IMR-90 (cell line): ENCODE measurements at regions not wholly inside any gene's neighbourhood (a gene's known extent, or its start where the extent isn't known, plus 50 kb on each side); places are given as distances from the start of the nearest gene placed in this dataset.
"Not testable (repeated sequence)": the region's sequence is repeated elsewhere in the genome, so short reads cannot be mapped to it uniquely, and the experiment has no call there.

ENCODE experiments used
- ATAC-seq: fragments of 200-7000 bp; cut with Tn5 transposase; 2 replicates; pipeline ENCODE4 v1.9.1; 2020; ENCODE audit warnings: low read depth, mild to moderate bottlenecking, moderate library complexity
- BruUV-seq: library from RNA; stranded (reverse); fragments of 400-500 nt; replicated peaks from 2 replicates; lab custom pipeline; 2021; lab: Mats Ljungman, UMichigan
- CTCF ChIA-PET: fragments of 300-600 bp; formaldehyde crosslinking; extraction: SDS; loops from one replicate; lab custom pipeline; 2021; ENCODE audit warnings: antibody characterized with exemption; lab: Yijun Ruan, JAX
- POLR2A ChIA-PET: fragments of 300-600 bp; sonication (Branson Sonifier 250); formaldehyde crosslinking; loops from one replicate; lab custom pipeline; 2022; ENCODE audit warnings: antibody characterized with exemption; ENCODE audit not compliant: unreplicated experiment; lab: Charles Lee
- DNase-seq: peaks from one replicate; pipeline ENCODE4 v3.0.0; 2013
- H2AFZ ChIP-seq: replicated peaks from 2 replicates; pipeline ENCODE3; 2013; ENCODE audit warnings: low read length, mild to moderate bottlenecking; ENCODE audit not compliant: poor library complexity
- H2AK5ac ChIP-seq: 2 replicates; pipeline ENCODE4 v1.6.1; 2013; ENCODE audit warnings: low read depth, low read length, inconsistent platforms
- H2AK9ac ChIP-seq: replicated peaks from 2 replicates; pipeline ENCODE3; 2013; ENCODE audit warnings: mild to moderate bottlenecking, low read depth, low read length, moderate library complexity; ENCODE audit not compliant: poor library complexity
- H2BK120ac ChIP-seq: 2 replicates; pipeline ENCODE4 v1.6.1; 2013; ENCODE audit warnings: low read depth, low read length, inconsistent platforms
- H2BK15ac ChIP-seq: 3 replicates; pipeline ENCODE4 v1.6.1; 2013; ENCODE audit warnings: low read depth, low read length, inconsistent platforms
- H2BK20ac ChIP-seq: 2 replicates; pipeline ENCODE4 v1.6.1; 2013; ENCODE audit warnings: low read depth, mild to moderate bottlenecking, inconsistent platforms, low read length, moderate library complexity
- H2BK5ac ChIP-seq: 2 replicates; pipeline ENCODE4 v1.6.1; 2013; ENCODE audit warnings: mild to moderate bottlenecking, low read depth, low read length, inconsistent platforms; ENCODE audit not compliant: poor library complexity, severe bottlenecking
- H3K14ac ChIP-seq: replicated peaks from 2 replicates; pipeline ENCODE4 v1.6.1; 2013; ENCODE audit warnings: low read depth, low read length, inconsistent platforms
- H3K18ac ChIP-seq: 2 replicates; pipeline ENCODE4 v1.6.1; 2013; ENCODE audit warnings: low read depth, low read length, control low read depth
- H3K23ac ChIP-seq: 2 replicates; pipeline ENCODE4 v1.6.1; 2013; ENCODE audit warnings: low read depth, low read length, inconsistent platforms
- H3K27ac ChIP-seq: 2 replicates; pipeline ENCODE4 v1.5.1; 2013; ENCODE audit warnings: mild to moderate bottlenecking, control low read depth, low read length; ENCODE audit not compliant: insufficient read depth
- H3K27me3 ChIP-seq: 2 replicates; pipeline ENCODE4 v1.6.1; 2013; ENCODE audit warnings: low read length; ENCODE audit not compliant: control insufficient read depth, insufficient read depth
- H3K36me3 ChIP-seq: 2 replicates; pipeline ENCODE4 v1.6.1; 2013; ENCODE audit warnings: low read length, mixed read lengths; ENCODE audit not compliant: control insufficient read depth, insufficient read depth
- H3K4ac ChIP-seq: 2 replicates; pipeline ENCODE4 v1.6.1; 2013; ENCODE audit warnings: low read depth, low read length, inconsistent platforms
- H3K4me1 ChIP-seq: 2 replicates; pipeline ENCODE4 v1.6.1; 2013; ENCODE audit warnings: low read length, mixed read lengths; ENCODE audit not compliant: control insufficient read depth, insufficient read depth
- H3K4me2 ChIP-seq: 2 replicates; pipeline ENCODE4 v1.6.1; 2013; ENCODE audit warnings: low read depth, mild to moderate bottlenecking, control low read depth, low read length, moderate library complexity
- H3K4me3 ChIP-seq: 2 replicates; pipeline ENCODE4 v1.5.1; 2013; ENCODE audit warnings: low read depth, mild to moderate bottlenecking, control low read depth, low read length, moderate library complexity; ENCODE audit not compliant: insufficient read depth
- H3K56ac ChIP-seq: 2 replicates; pipeline ENCODE4 v1.6.1; 2013; ENCODE audit warnings: low read length, inconsistent platforms; ENCODE audit not compliant: insufficient read depth; ENCODE audit errors: extremely low read depth
- H3K79me1 ChIP-seq, 2 experiments: 2 replicates each; pipeline ENCODE4 v1.6.1; 2013; ENCODE audit warnings: low read length in 2 of 2, inconsistent platforms in 1 of 2, low read depth in 1 of 2
- H3K9ac ChIP-seq: 2 replicates; pipeline ENCODE4 v1.6.1; 2013; ENCODE audit warnings: low read depth, low read length, control low read depth
- H3K9me1 ChIP-seq: 2 replicates; pipeline ENCODE4 v1.6.1; 2013; ENCODE audit warnings: low read length, inconsistent platforms; ENCODE audit not compliant: insufficient read depth
- H3K9me3 ChIP-seq: 2 replicates; pipeline ENCODE4 v1.6.1; 2013; ENCODE audit warnings: low read length; ENCODE audit not compliant: control insufficient read depth, insufficient read depth
- H4K20me1 ChIP-seq: 2 replicates; pipeline ENCODE4 v1.6.1; 2013; ENCODE audit warnings: low read length, inconsistent platforms; ENCODE audit not compliant: insufficient read depth
- H4K5ac ChIP-seq: 2 replicates; pipeline ENCODE4 v1.6.1; 2013; ENCODE audit warnings: mild to moderate bottlenecking, low read depth, low read length, control low read depth
- H4K8ac ChIP-seq, 2 experiments: 2 replicates each; pipeline ENCODE4 v1.6.1; 2013; ENCODE audit warnings: low read depth in 2 of 2, low read length in 2 of 2, control low read depth in 1 of 2, inconsistent platforms in 1 of 2
- H4K91ac ChIP-seq: 2 replicates; pipeline ENCODE4 v1.6.1; 2013; ENCODE audit warnings: low read depth, low read length, inconsistent platforms; ENCODE audit not compliant: insufficient read depth
- BHLHE40 ChIP-seq: fragments of 150-350 bp; IDR thresholded peaks from 2 replicates; pipeline ENCODE4 v1.6.1; 2016; ENCODE audit warnings: mild to moderate bottlenecking, low read depth, low read length
- CEBPB ChIP-seq: IDR thresholded peaks from 2 replicates; pipeline ENCODE4 v1.6.1; 2012; ENCODE audit warnings: low read depth, low read length, improper control_type of control experiment
- CHD1 ChIP-seq: IDR thresholded peaks from 2 replicates; pipeline ENCODE4 v1.6.1; 2012; ENCODE audit warnings: low read depth, low read length, improper control_type of control experiment
- MAFK ChIP-seq: IDR thresholded peaks from 2 replicates; pipeline ENCODE4 v1.6.1; 2012; ENCODE audit warnings: low read depth, low read length, improper control_type of control experiment
- MXI1 ChIP-seq: IDR thresholded peaks from 2 replicates; pipeline ENCODE4 v1.6.1; 2012; ENCODE audit warnings: low read depth, mild to moderate bottlenecking, low read length, moderate library complexity, borderline replicate concordance
- WGBS, 2 experiments: methylation state at CpG; one replicate each; pipeline versions ENCODE4 v1.1.5 to v1.1.7; 2013; ENCODE audit warnings: missing lambda C conversion rate in 2 of 2; ENCODE audit not compliant: insufficient read length in 1 of 2; ENCODE audit errors: extremely low coverage in 2 of 2; 5-methylcytosine and 5-hydroxymethylcytosine counted together
- dilution Hi-C: fragments of 300-500 bp; cut with HindIII; formaldehyde crosslinking; loops from one replicate; pipeline ENCODE4 v1.14.3; 2018; ENCODE audit warnings: low sequenced_read_pairs; ENCODE audit not compliant: unreplicated experiment
- in situ Hi-C: fragments of 300-500 bp; cut with MboI; formaldehyde crosslinking; loops from 3 replicates; pipeline ENCODE4 v1.14.3; 2019; ENCODE audit warnings: low sequenced_read_pairs, inconsistent platforms, mixed read lengths
- intact Hi-C: fragments of 100-400 bp; cut with micrococcal nuclease; formaldehyde crosslinking; loops from 2 replicates; pipeline ENCODE4 v1.10.0; 2022

GRCh38 chr22:27075891-27076290 is 418.5 kb downstream of the MIAT start:
- H3K9me1 ChIP-seq: no peaks in the 10 kb centered on the region
- no peaks in the 10 kb centered on the region for H3K4me1 ChIP-seq
- H3K56ac ChIP-seq: no peak overlapping the region
- H4K8ac ChIP-seq: no peak overlapping the region
- H3K9ac ChIP-seq: no peak overlapping the region
- WGBS, 2 experiments: 29% methylated on average over 5 of the region's 7 CpGs; no CpG with 5 or more reads in 1 of the 2 experiments
- H3K23ac ChIP-seq: no peak overlapping the region
- H3K27me3 ChIP-seq: peaks cover 29% of the 10 kb centered on the region
- no peaks in the 10 kb centered on the region for H3K36me3 ChIP-seq
- BruUV-seq: no TSS peak
- no peak overlapping the region for H2AK5ac ChIP-seq
- no peak overlapping the region for H3K4me2 ChIP-seq
- no peak overlapping the region for H3K18ac ChIP-seq
- no peak overlapping the region for H2BK20ac ChIP-seq
- no peak overlapping the region for H4K91ac ChIP-seq
- ATAC-seq (no peak), DNase-seq (no peak)
- no peak overlapping the region for H3K14ac ChIP-seq
- CTCF ChIA-PET: no interaction called here
- in situ Hi-C loops (no loop called here), dilution Hi-C loops (no loop called here), intact Hi-C loops (no loop called here)
- POLR2A ChIA-PET: no interaction called here
- TF ChIP-seq MXI1: no peak
- no peak for TF ChIP-seq CHD1
- TF ChIP-seq MAFK: no peak
- no peak for TF ChIP-seq CEBPB
- no peak for TF ChIP-seq BHLHE40
- no peak overlapping the region for H3K4me3 ChIP-seq
- no peak overlapping the region for H2BK120ac ChIP-seq
- H4K20me1 ChIP-seq: no peaks in the 10 kb centered on the region
- H2AK9ac ChIP-seq: no peak overlapping the region
- H2BK5ac ChIP-seq: no peak overlapping the region
- no peaks in the 10 kb centered on the region for H3K9me3 ChIP-seq
- no peak overlapping the region for H3K4ac ChIP-seq
- H3K27ac ChIP-seq: no peak overlapping the region
- no peak overlapping the region for H4K5ac ChIP-seq
- H3K79me1 ChIP-seq: no peaks in the 10 kb centered on the region
- no peak overlapping the region for H2AFZ ChIP-seq
- H2BK15ac ChIP-seq: no peak overlapping the region

- in situ Hi-C loops: not testable (repeated sequence)
Observed at GRCh38 chr22:27078064-27078463, 420.7 kb downstream of the MIAT start.

More at GRCh38 chr22:27078064-27078463, 420.7 kb downstream of the MIAT start:
- DNase-seq, H2BK5ac ChIP-seq, H2BK20ac ChIP-seq, ATAC-seq, H3K9me1 ChIP-seq, H2BK120ac ChIP-seq, H3K14ac ChIP-seq, H4K20me1 ChIP-seq, POLR2A ChIA-PET, H3K18ac ChIP-seq, H3K9me3 ChIP-seq, H3K56ac ChIP-seq, H2AK9ac ChIP-seq, H3K4ac ChIP-seq, H3K4me3 ChIP-seq, H4K8ac ChIP-seq, H2BK15ac ChIP-seq, H3K4me2 ChIP-seq, H4K5ac ChIP-seq, H2AFZ ChIP-seq, H4K91ac ChIP-seq, H3K23ac ChIP-seq, dilution Hi-C loops, H3K27ac ChIP-seq, intact Hi-C loops, H3K4me1 ChIP-seq, BruUV-seq, H3K9ac ChIP-seq, H2AK5ac ChIP-seq, H3K36me3 ChIP-seq, H3K79me1 ChIP-seq: not testable (repeated sequence)
- CTCF ChIA-PET: interaction anchor here (0.6 kb wide), 1 partner anchor 80 kb away, joined by 5 read pairs; no protein-coding TSS in a partner anchor
- H3K27me3 ChIP-seq: peaks cover 23% of the 10 kb centered on the region
- no CpG with 5 or more reads among the region's 3 CpGs for WGBS, 2 experiments
